Posterior vena cava (tissue), 2 donors: ENCODE measurements at regions not wholly inside any gene's neighbourhood (a gene's known extent, or its start where the extent isn't known, plus 50 kb on each side); places are given as distances from the start of the nearest gene placed in this dataset.

Experiments
- DNase-seq: peaks from one replicate; pipeline ENCODE4 v3.0.0-alpha.2; 2020; ENCODE audit warnings: low spot score
- intact Hi-C, 2 donors: fragments of 100-400 bp; cut with DNase I; formaldehyde crosslinking; loops; one replicate each; pipeline versions ENCODE4 v1.14.1 to v1.14.2; 2022 to 2023
- donor health status: DM: yes; HTN: yes; CAD: no.
- donor health status: DM: yes; HTN: yes; CAD: no.

GRCh38 chr5:152337484-152337883 lies 67.6 kb downstream of the NMUR2 start:
- intact Hi-C loops, result no loop called here
- no peak for DNase-seq

GRCh38 chr5:152335461-152335860 lies 69.6 kb downstream of the NMUR2 start:
- no peak for DNase-seq
- intact Hi-C loops, result no loop called here

- intact Hi-C loops, result no loop called here
Measured at GRCh38 chr5:152332716-152333460, 72.2 kb downstream of the NMUR2 start.

GRCh38 chr5:152331718-152332117 lies 73.4 kb downstream of the NMUR2 start:
- no peak for DNase-seq
- intact Hi-C loops, result no loop called here

More at GRCh38 chr5:152332716-152333460, 72.2 kb downstream of the NMUR2 start:
- DNase-seq, result no peak

- intact Hi-C loops, result no loop called here
- DNase-seq, result no peak
Measured at GRCh38 chr5:152331006-152331405, 74.1 kb downstream of the NMUR2 start.

GRCh38 chr5:152329761-152330283 lies 75.3 kb downstream of the NMUR2 start:
- no peak for DNase-seq
- intact Hi-C loops, result no loop called here

GRCh38 chr5:152329207-152329606 lies 75.9 kb downstream of the NMUR2 start:
- intact Hi-C loops, result no loop called here
- no peak for DNase-seq

GRCh38 chr5:152315942-152316341 lies 89.1 kb downstream of the NMUR2 start:
- intact Hi-C loops, result no loop called here
- DNase-seq, result no peak

- no peak for DNase-seq
- intact Hi-C loops, result no loop called here
Measured at GRCh38 chr5:152314196-152314829, 90.8 kb downstream of the NMUR2 start.

GRCh38 chr5:152309926-152310450 lies 95.1 kb downstream of the NMUR2 start:
- DNase-seq, result no peak
- intact Hi-C loops, result no loop called here

- intact Hi-C loops, result no loop called here
- DNase-seq, result no peak
Measured at GRCh38 chr5:152306386-152306785, 98.7 kb downstream of the NMUR2 start.

GRCh38 chr5:152305525-152305924 lies 99.6 kb downstream of the NMUR2 start:
- DNase-seq, result no peak
- intact Hi-C loops, result no loop called here

GRCh38 chr5:152303841-152304240 lies 101.2 kb downstream of the NMUR2 start:
- DNase-seq, result no peak
- intact Hi-C loops, result no loop called here

GRCh38 chr5:152297866-152298265 lies 107.2 kb downstream of the NMUR2 start:
- no peak for DNase-seq
- intact Hi-C loops, result no loop called here

- intact Hi-C loops, result no loop called here
- DNase-seq, result no peak
Measured at GRCh38 chr5:152293189-152293588, 111.9 kb downstream of the NMUR2 start.

- intact Hi-C loops, result no loop called here
- DNase-seq, result no peak
Measured at GRCh38 chr5:152290181-152290580, 114.9 kb downstream of the NMUR2 start.

GRCh38 chr5:152288917-152289595 lies 116.0 kb downstream of the NMUR2 start:
- intact Hi-C loops, result no loop called here

GRCh38 chr5:152288499-152288898 lies 116.6 kb downstream of the NMUR2 start:
- no peak for DNase-seq
- intact Hi-C loops, result no loop called here

More at GRCh38 chr5:152288917-152289595, 116.0 kb downstream of the NMUR2 start:
- no peak for DNase-seq

GRCh38 chr5:152285764-152286163 lies 119.3 kb downstream of the NMUR2 start:
- no peak for DNase-seq
- intact Hi-C loops, result no loop called here

- DNase-seq, result no peak
- intact Hi-C loops, result no loop called here
Measured at GRCh38 chr5:152282331-152282730, 122.7 kb downstream of the NMUR2 start.
